ENCODE measurements at regions not wholly inside any gene's neighbourhood (a gene's known extent, or its start where the extent isn't known, plus 50 kb on each side); places are given as distances from the start of the nearest gene placed in this dataset.

DNA sequence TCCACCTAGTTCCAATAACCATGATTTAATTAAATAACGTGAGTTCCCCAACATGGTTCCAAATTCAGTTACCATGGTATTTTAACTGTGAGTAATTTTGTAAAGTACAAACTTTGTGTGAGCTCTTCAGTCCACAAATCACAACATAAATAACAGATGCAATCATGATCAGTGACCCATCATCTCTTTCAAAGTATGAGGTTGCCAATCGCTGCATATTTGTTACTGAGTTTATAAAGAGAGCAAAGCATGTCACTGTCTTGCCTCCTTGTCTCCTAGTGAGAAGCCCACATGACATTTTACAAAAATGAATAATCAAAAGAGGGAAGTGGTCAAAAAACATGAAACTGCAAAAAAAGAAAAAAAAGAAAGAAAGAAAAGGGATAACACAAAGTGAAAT lies 69.1 kb upstream of the PDSS1 start:
- TF ChIP-seq, protein P1, sequence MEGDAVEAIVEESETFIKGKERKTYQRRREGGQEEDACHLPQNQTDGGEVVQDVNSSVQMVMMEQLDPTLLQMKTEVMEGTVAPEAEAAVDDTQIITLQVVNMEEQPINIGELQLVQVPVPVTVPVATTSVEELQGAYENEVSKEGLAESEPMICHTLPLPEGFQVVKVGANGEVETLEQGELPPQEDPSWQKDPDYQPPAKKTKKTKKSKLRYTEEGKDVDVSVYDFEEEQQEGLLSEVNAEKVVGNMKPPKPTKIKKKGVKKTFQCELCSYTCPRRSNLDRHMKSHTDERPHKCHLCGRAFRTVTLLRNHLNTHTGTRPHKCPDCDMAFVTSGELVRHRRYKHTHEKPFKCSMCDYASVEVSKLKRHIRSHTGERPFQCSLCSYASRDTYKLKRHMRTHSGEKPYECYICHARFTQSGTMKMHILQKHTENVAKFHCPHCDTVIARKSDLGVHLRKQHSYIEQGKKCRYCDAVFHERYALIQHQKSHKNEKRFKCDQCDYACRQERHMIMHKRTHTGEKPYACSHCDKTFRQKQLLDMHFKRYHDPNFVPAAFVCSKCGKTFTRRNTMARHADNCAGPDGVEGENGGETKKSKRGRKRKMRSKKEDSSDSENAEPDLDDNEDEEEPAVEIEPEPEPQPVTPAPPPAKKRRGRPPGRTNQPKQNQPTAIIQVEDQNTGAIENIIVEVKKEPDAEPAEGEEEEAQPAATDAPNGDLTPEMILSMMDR (IDR thresholded peaks at IDR 0.05; ENCODE audit: low read depth, low read length, missing input control): no peak
- no peak for TF ChIP-seq EGR1 (IDR thresholded peaks at IDR 0.05; ENCODE audit: low read depth in 2 of 2)
- TF ChIP-seq TAF1 (conservative IDR thresholded peaks at IDR 0.05): no peak
- TF ChIP-seq, protein P2, sequence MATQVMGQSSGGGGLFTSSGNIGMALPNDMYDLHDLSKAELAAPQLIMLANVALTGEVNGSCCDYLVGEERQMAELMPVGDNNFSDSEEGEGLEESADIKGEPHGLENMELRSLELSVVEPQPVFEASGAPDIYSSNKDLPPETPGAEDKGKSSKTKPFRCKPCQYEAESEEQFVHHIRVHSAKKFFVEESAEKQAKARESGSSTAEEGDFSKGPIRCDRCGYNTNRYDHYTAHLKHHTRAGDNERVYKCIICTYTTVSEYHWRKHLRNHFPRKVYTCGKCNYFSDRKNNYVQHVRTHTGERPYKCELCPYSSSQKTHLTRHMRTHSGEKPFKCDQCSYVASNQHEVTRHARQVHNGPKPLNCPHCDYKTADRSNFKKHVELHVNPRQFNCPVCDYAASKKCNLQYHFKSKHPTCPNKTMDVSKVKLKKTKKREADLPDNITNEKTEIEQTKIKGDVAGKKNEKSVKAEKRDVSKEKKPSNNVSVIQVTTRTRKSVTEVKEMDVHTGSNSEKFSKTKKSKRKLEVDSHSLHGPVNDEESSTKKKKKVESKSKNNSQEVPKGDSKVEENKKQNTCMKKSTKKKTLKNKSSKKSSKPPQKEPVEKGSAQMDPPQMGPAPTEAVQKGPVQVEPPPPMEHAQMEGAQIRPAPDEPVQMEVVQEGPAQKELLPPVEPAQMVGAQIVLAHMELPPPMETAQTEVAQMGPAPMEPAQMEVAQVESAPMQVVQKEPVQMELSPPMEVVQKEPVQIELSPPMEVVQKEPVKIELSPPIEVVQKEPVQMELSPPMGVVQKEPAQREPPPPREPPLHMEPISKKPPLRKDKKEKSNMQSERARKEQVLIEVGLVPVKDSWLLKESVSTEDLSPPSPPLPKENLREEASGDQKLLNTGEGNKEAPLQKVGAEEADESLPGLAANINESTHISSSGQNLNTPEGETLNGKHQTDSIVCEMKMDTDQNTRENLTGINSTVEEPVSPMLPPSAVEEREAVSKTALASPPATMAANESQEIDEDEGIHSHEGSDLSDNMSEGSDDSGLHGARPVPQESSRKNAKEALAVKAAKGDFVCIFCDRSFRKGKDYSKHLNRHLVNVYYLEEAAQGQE (IDR thresholded peaks at IDR 0.05): no peak
- TF ChIP-seq, protein P3, sequence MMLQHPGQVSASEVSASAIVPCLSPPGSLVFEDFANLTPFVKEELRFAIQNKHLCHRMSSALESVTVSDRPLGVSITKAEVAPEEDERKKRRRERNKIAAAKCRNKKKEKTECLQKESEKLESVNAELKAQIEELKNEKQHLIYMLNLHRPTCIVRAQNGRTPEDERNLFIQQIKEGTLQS (IDR thresholded peaks at IDR 0.05): no peak
- TF ChIP-seq, protein P4, sequence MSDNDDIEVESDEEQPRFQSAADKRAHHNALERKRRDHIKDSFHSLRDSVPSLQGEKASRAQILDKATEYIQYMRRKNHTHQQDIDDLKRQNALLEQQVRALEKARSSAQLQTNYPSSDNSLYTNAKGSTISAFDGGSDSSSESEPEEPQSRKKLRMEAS (IDR thresholded peaks at IDR 0.05): no peak
- no peak for TF ChIP-seq RAD21 (IDR thresholded peaks at IDR 0.05)
- TF ChIP-seq RXRA (IDR thresholded peaks at IDR 0.05): no peak
- no peak for TF ChIP-seq FOXA1 (IDR thresholded peaks at IDR 0.05)
- no peak for TF ChIP-seq SP1 (IDR thresholded peaks at IDR 0.05)
- no peak for TF ChIP-seq GABPA (IDR thresholded peaks at IDR 0.05 in 1 of 2, conservative IDR thresholded peaks at IDR 0.05 in 1 of 2)

All from liver (tissue), 3 donors.